Trophoblast cell (in vitro differentiated cells and primary cell): ENCODE measurements at regions not wholly inside any gene's neighbourhood (a gene's known extent, or its start where the extent isn't known, plus 50 kb on each side); places are given as distances from the start of the nearest gene placed in this dataset.

Experiments
- DNase-seq, 2 donors: peaks; one replicate each; pipeline ENCODE4 v3.0.0-alpha.2; 2016
- H2AFZ ChIP-seq: 2 replicates; pipeline ENCODE4 v1.6.1; 2013; ENCODE audit warnings: low read length, moderate library complexity, mild to moderate bottlenecking; ENCODE audit not compliant: insufficient read depth, poor library complexity
- H2AK5ac ChIP-seq: 2 replicates; pipeline ENCODE4 v1.6.1; 2013; ENCODE audit warnings: mild to moderate bottlenecking, low read length
- H2BK120ac ChIP-seq: 2 replicates; pipeline ENCODE4 v1.6.1; 2013; ENCODE audit warnings: low read length, mild to moderate bottlenecking, moderate library complexity; ENCODE audit not compliant: insufficient read depth, poor library complexity
- H2BK12ac ChIP-seq: 2 replicates; pipeline ENCODE4 v1.6.1; 2013; ENCODE audit warnings: mild to moderate bottlenecking, low read length, moderate library complexity
- H2BK5ac ChIP-seq: 2 replicates; pipeline ENCODE4 v1.6.1; 2013; ENCODE audit warnings: low read length, low read depth, moderate library complexity, mild to moderate bottlenecking; ENCODE audit not compliant: poor library complexity
- H3K14ac ChIP-seq: 2 replicates; pipeline ENCODE4 v1.6.1; 2013; ENCODE audit warnings: mild to moderate bottlenecking, low read length
- H3K18ac ChIP-seq: 2 replicates; pipeline ENCODE4 v1.6.1; 2013; ENCODE audit warnings: mild to moderate bottlenecking, low read length
- H3K23ac ChIP-seq: 2 replicates; pipeline ENCODE4 v1.6.1; 2013; ENCODE audit warnings: low read length
- H3K27ac ChIP-seq: 2 replicates; pipeline ENCODE4 v1.5.1; 2013; ENCODE audit warnings: low read depth, mild to moderate bottlenecking, inconsistent platforms, low read length, moderate library complexity
- H3K27me3 ChIP-seq: 2 replicates; pipeline ENCODE4 v1.6.1; 2013; ENCODE audit warnings: inconsistent platforms, mild to moderate bottlenecking, low read length, moderate library complexity; ENCODE audit not compliant: insufficient read depth
- H3K36me3 ChIP-seq, 2 experiments: 1 replicate in 1 of 2; 2 replicates in 1 of 2; pipeline ENCODE4 v1.6.1; 2013; ENCODE audit warnings: low read length in 2 of 2, mild to moderate bottlenecking in 2 of 2, moderate library complexity in 1 of 2; ENCODE audit not compliant: insufficient read depth in 2 of 2, control insufficient read depth in 1 of 2
- H3K4ac ChIP-seq: 2 replicates; pipeline ENCODE4 v1.6.1; 2013; ENCODE audit warnings: low read depth, mild to moderate bottlenecking, low read length, moderate library complexity
- H3K4me1 ChIP-seq, 2 experiments: 1 replicate in 1 of 2; 2 replicates in 1 of 2; pipeline ENCODE4 v1.6.1; 2013; ENCODE audit warnings: low read length in 2 of 2, mild to moderate bottlenecking in 2 of 2, moderate library complexity in 1 of 2; ENCODE audit not compliant: insufficient read depth in 2 of 2, control insufficient read depth in 1 of 2
- H3K4me2 ChIP-seq: 2 replicates; pipeline ENCODE4 v1.6.1; 2013; ENCODE audit warnings: inconsistent platforms, mild to moderate bottlenecking, low read length, moderate library complexity
- H3K4me3 ChIP-seq: 2 replicates; pipeline ENCODE4 v1.5.1; 2013; ENCODE audit warnings: mild to moderate bottlenecking, low read depth, low read length, inconsistent platforms
- H3K79me1 ChIP-seq: one replicate; pipeline ENCODE4 v1.6.1; 2013; ENCODE audit warnings: low read length
- H3K79me2 ChIP-seq: 2 replicates; pipeline ENCODE4 v1.6.1; 2013; ENCODE audit warnings: low read length, mild to moderate bottlenecking; ENCODE audit not compliant: control insufficient read depth, insufficient read depth, poor library complexity
- H3K9ac ChIP-seq: 2 replicates; pipeline ENCODE4 v1.6.1; 2013; ENCODE audit warnings: mild to moderate bottlenecking, low read length
- H3K9me3 ChIP-seq: 2 replicates; pipeline ENCODE4 v1.6.1; 2013; ENCODE audit warnings: low read depth, mild to moderate bottlenecking, control low read depth, inconsistent platforms, low read length; ENCODE audit not compliant: insufficient read depth
- H4K12ac ChIP-seq: 2 replicates; pipeline ENCODE4 v1.6.1; 2013; ENCODE audit warnings: low read depth, mild to moderate bottlenecking, low read length, moderate library complexity
- H4K8ac ChIP-seq: 2 replicates; pipeline ENCODE4 v1.6.1; 2013; ENCODE audit warnings: low read depth, mild to moderate bottlenecking, low read length, moderate library complexity
- H4K91ac ChIP-seq: one replicate; pipeline ENCODE4 v1.6.1; 2013; ENCODE audit warnings: low read depth, mild to moderate bottlenecking, low read length, moderate library complexity
- WGBS: extraction: QIAGEN DNeasy Blood & Tissue Kit; methylation state at CpG from one replicate; pipeline ENCODE4 v1.1.7; 2013; ENCODE audit warnings: missing lambda C conversion rate; ENCODE audit not compliant: insufficient read length, insufficient coverage; ENCODE audit errors: extremely low coverage; 5-methylcytosine and 5-hydroxymethylcytosine counted together

DNA sequence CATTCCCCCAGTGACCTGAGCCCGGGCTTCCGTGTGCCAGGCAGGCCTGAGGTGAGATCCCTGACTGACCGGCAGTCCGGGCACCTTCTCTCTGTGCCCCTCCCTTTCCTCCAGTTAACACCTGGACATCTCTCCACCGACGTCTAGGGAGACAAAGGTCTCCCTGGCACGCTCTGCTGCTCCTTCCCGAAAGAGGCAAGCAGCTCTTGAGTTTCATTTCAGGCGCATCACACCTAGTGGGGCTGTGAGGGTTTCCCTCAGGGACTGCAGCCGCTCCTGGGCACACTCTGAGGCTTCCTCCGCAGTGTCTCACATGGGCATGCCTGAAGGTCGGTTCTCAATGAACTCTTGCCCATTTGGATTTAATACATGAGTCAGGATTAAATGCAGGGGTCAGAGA, 322.7 kb downstream of the CTTN start:
- Histone ChIP-seq H3K4me2 (no peak overlapping the region), H3K4me1 (no peaks in the 10 kb centered on the region), H3K14ac (no peak overlapping the region), H2AK5ac (no peak overlapping the region), H3K36me3 (no peaks in the 10 kb centered on the region), H3K79me2 (no peaks in the 10 kb centered on the region), H2AFZ (no peak overlapping the region), H3K23ac (no peak overlapping the region), H2BK12ac (no peak overlapping the region), H3K9me3 (no peaks in the 10 kb centered on the region), H4K91ac (no peak overlapping the region), H3K27me3 (no peaks in the 10 kb centered on the region), H2BK120ac (no peak overlapping the region), H3K9ac (no peak overlapping the region), H3K79me1 (no peaks in the 10 kb centered on the region), H3K4ac (no peak overlapping the region), H3K27ac (no peak overlapping the region), H3K4me3 (no peak overlapping the region), H3K18ac (no peak overlapping the region), H4K12ac (no peak overlapping the region), H2BK5ac (no peak overlapping the region), H4K8ac (no peak overlapping the region)
- no peak for DNase-seq
- whole genome bisulfite sequencing: no CpG with 5 or more reads among the region's 12 CpGs

DNA sequence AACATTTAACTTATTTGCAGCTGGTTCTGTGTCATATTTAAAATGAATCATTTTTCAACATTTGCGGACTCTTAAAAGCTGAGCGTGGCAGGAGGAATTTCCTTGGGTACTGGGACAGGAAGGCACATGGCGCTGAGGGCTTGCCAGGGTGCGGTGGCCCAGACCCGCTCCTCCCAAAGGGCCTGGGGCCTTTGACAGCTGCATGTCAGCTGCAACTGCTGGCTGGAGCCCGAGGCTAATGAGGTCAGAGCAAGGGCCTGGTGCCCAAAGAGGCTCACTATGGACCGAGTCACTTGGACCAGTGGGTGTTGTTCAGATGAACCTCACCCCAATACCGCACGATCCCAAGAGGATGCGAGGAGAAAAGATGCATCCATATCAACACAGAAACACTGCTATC, 326.9 kb downstream of the CTTN start:
- Histone ChIP-seq H3K4me3 (no peak overlapping the region), H3K14ac (no peak overlapping the region), H3K9me3 (no peaks in the 10 kb centered on the region), H4K8ac (no peak overlapping the region), H3K36me3 (no peaks in the 10 kb centered on the region), H3K4me1 (no peaks in the 10 kb centered on the region), H2BK5ac (no peak overlapping the region), H3K27me3 (no peaks in the 10 kb centered on the region), H3K79me2 (no peaks in the 10 kb centered on the region), H4K12ac (no peak overlapping the region), H3K18ac (no peak overlapping the region), H4K91ac (no peak overlapping the region), H2BK12ac (no peak overlapping the region), H3K4me2 (no peak overlapping the region), H2BK120ac (no peak overlapping the region), H3K9ac (no peak overlapping the region), H3K23ac (no peak overlapping the region), H3K27ac (no peak overlapping the region), H3K79me1 (no peaks in the 10 kb centered on the region), H2AK5ac (no peak overlapping the region), H2AFZ (no peak overlapping the region), H3K4ac (no peak overlapping the region)
- peak; percentile 23 to 64 for DNase-seq
- no CpG with 5 or more reads among the region's 10 CpGs for WGBS

DNA sequence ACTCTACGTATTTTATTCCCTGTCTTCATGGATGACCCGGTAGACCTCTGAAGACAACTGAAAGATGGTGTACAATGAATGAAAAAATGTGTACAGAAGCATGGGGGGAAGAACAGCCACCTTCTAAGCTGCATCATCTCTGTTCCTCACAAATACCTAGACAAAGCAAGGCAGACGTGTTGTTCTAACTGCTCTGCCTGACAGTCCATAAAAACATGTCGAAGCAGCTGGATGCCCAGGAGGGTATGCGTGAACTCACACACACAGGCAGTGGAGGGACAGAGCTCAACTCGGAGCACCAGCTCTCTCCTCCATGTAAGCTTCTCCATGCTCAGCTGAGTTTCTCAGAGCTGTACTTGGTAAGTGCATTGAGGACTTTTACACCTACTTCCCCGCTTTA, 327.4 kb downstream of the CTTN start:
- no peak overlapping the region for H3K23ac ChIP-seq
- WGBS: no CpG with 5 or more reads among the region's 7 CpGs
- no peak for DNase-seq

DNA sequence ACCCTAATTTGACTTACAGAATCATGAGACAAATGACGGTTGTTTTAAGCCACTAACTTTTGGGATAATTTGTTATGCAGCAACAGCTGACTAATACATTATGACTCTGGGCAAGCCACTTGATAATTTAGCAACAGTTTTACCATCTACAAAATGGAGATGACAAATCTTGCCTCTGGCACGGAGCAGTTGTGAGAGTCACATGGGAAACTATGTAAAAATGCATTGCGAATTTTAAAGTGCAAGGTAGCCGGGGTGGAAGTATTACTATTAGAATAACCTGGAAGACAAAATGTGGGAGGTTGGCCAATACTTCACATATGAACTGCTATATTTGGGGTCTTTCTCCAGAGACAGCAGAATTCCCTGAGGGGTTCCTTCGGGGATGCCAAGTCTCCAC, 328.7 kb downstream of the CTTN start:
- Histone ChIP-seq H3K36me3 (no peaks in the 10 kb centered on the region), H3K4ac (no peak overlapping the region), H3K4me3 (no peak overlapping the region), H2AFZ (no peak overlapping the region), H3K18ac (no peak overlapping the region), H3K23ac (no peak overlapping the region), H3K79me1 (no peaks in the 10 kb centered on the region), H2BK5ac (no peak overlapping the region), H2AK5ac (no peak overlapping the region), H3K4me2 (no peak overlapping the region), H3K9ac (no peak overlapping the region), H3K27ac (no peak overlapping the region), H4K91ac (no peak overlapping the region), H3K79me2 (no peaks in the 10 kb centered on the region), H3K14ac (no peak overlapping the region), H2BK120ac (no peak overlapping the region), H4K8ac (no peak overlapping the region), H3K4me1 (no peaks in the 10 kb centered on the region), H4K12ac (no peak overlapping the region), H3K27me3 (no peaks in the 10 kb centered on the region), H2BK12ac (no peak overlapping the region), H3K9me3 (no peaks in the 10 kb centered on the region)
- no CpG with 5 or more reads among the region's 5 CpGs for WGBS
- DNase-seq: peak; percentile 52 to 77

More for the DNA sequence above, 327.4 kb downstream of the CTTN start:
- Histone ChIP-seq H3K9ac (no peak overlapping the region), H2BK5ac (no peak overlapping the region), H2BK120ac (no peak overlapping the region), H4K91ac (no peak overlapping the region), H3K14ac (no peak overlapping the region), H3K9me3 (no peaks in the 10 kb centered on the region), H3K4me1 (no peaks in the 10 kb centered on the region), H3K18ac (no peak overlapping the region), H2AFZ (no peak overlapping the region), H2BK12ac (no peak overlapping the region), H3K36me3 (no peaks in the 10 kb centered on the region), H3K27ac (no peak overlapping the region), H4K8ac (no peak overlapping the region), H3K4me2 (no peak overlapping the region), H4K12ac (no peak overlapping the region), H3K79me2 (no peaks in the 10 kb centered on the region), H3K27me3 (no peaks in the 10 kb centered on the region), H2AK5ac (no peak overlapping the region), H3K79me1 (no peaks in the 10 kb centered on the region), H3K4me3 (no peak overlapping the region), H3K4ac (no peak overlapping the region)
